HG03469 (cell line): ENCODE measurements at regions not wholly inside any gene's neighbourhood (a gene's known extent, or its start where the extent isn't known, plus 50 kb on each side); places are given as distances from the start of the nearest gene placed in this dataset.
"Not testable (repeated sequence)": the region's sequence is repeated elsewhere in the genome, so short reads cannot be mapped to it uniquely, and the experiment has no call there.

Experiments
- ATAC-seq: cut with Tn5 transposase; IDR thresholded peaks from one replicate; pipeline ENCODE4 v1.9.1; 2021; ENCODE audit warnings: mild to moderate bottlenecking, moderate library complexity, moderate number of reproducible peaks; ENCODE audit not compliant: unreplicated experiment

- no peak for ATAC-seq
Measured at GRCh38 chr5:94102849-94103248, 361.4 kb upstream of the POU5F2 start.

- not testable (repeated sequence) for ATAC-seq
Measured at GRCh38 chr5:94097384-94097783, 356.0 kb upstream of the POU5F2 start.

GRCh38 chr5:94094793-94095441, 353.5 kb upstream of the POU5F2 start:
- no peak for ATAC-seq

GRCh38 chr5:94093300-94093699, 351.9 kb upstream of the POU5F2 start:
- no peak for ATAC-seq

GRCh38 chr5:94086635-94087034, 345.2 kb upstream of the POU5F2 start:
- not testable (repeated sequence) for ATAC-seq

GRCh38 chr5:94086194-94086593, 344.8 kb upstream of the POU5F2 start:
- no peak for ATAC-seq

GRCh38 chr5:94082405-94082804, 341.0 kb upstream of the POU5F2 start:
- ATAC-seq = no peak

GRCh38 chr5:94081088-94081487, 339.7 kb upstream of the POU5F2 start:
- ATAC-seq = no peak

GRCh38 chr5:94080390-94080789, 339.0 kb upstream of the POU5F2 start:
- no peak for ATAC-seq

- no peak for ATAC-seq
Measured at GRCh38 chr5:94072116-94072515, 330.7 kb upstream of the POU5F2 start.

- no peak for ATAC-seq
Measured at GRCh38 chr5:94066437-94067207, 325.2 kb upstream of the POU5F2 start.

- no peak for ATAC-seq
Measured at GRCh38 chr5:94064025-94064424, 322.6 kb upstream of the POU5F2 start.

GRCh38 chr5:94057655-94058054, 316.3 kb upstream of the POU5F2 start:
- no peak for ATAC-seq

- ATAC-seq = no peak
Measured at GRCh38 chr5:94057217-94057616, 315.8 kb upstream of the POU5F2 start.

GRCh38 chr5:94049307-94049922, 308.0 kb upstream of the POU5F2 start:
- ATAC-seq = not testable (repeated sequence)

- ATAC-seq = no peak
Measured at GRCh38 chr5:94045839-94046782, 304.7 kb upstream of the POU5F2 start.

- ATAC-seq = no peak
Measured at GRCh38 chr5:94043311-94043710, 301.9 kb upstream of the POU5F2 start.

- ATAC-seq = no peak
Measured at GRCh38 chr5:94040591-94041148, 299.3 kb upstream of the POU5F2 start.

GRCh38 chr5:94039101-94039500, 297.7 kb upstream of the POU5F2 start:
- no peak for ATAC-seq

GRCh38 chr5:94031631-94032030, 290.2 kb upstream of the POU5F2 start:
- no peak for ATAC-seq

GRCh38 chr5:94028001-94028400, 286.6 kb upstream of the POU5F2 start:
- no peak for ATAC-seq
